NB4 (cell line): ENCODE measurements at regions not wholly inside any gene's neighbourhood (a gene's known extent, or its start where the extent isn't known, plus 50 kb on each side); places are given as distances from the start of the nearest gene placed in this dataset.
"Not testable (repeated sequence)": the region's sequence is repeated elsewhere in the genome, so short reads cannot be mapped to it uniquely, and the experiment has no call there.

Experiments used
- DNase-seq: peaks from one replicate; pipeline ENCODE4 v3.0.0; 2010; ENCODE audit warnings: low read depth
- H3K4me3 ChIP-seq: one replicate; pipeline ENCODE4 v1.5.1; 2011; ENCODE audit warnings: mild to moderate bottlenecking, low read depth, low read length, moderate library complexity
- MYC ChIP-seq: IDR thresholded peaks from 2 replicates; pipeline ENCODE4 v1.6.1; 2011; ENCODE audit warnings: low read depth, low read length
- POLR2A ChIP-seq: IDR thresholded peaks from 2 replicates; pipeline ENCODE4 v1.6.1; 2011; ENCODE audit warnings: mild to moderate bottlenecking; ENCODE audit not compliant: insufficient read length; ENCODE audit errors: extremely low read depth
- TF ChIP-seq, protein P1 (sequence below): IDR thresholded peaks from 2 replicates; pipeline ENCODE4 v1.6.1; 2011; ENCODE audit warnings: low read depth, low read length
- TF ChIP-seq, protein P2 (sequence below): IDR thresholded peaks from one replicate; pipeline ENCODE4 v1.5.1; 2012; ENCODE audit warnings: low read depth, low read length

DNA sequence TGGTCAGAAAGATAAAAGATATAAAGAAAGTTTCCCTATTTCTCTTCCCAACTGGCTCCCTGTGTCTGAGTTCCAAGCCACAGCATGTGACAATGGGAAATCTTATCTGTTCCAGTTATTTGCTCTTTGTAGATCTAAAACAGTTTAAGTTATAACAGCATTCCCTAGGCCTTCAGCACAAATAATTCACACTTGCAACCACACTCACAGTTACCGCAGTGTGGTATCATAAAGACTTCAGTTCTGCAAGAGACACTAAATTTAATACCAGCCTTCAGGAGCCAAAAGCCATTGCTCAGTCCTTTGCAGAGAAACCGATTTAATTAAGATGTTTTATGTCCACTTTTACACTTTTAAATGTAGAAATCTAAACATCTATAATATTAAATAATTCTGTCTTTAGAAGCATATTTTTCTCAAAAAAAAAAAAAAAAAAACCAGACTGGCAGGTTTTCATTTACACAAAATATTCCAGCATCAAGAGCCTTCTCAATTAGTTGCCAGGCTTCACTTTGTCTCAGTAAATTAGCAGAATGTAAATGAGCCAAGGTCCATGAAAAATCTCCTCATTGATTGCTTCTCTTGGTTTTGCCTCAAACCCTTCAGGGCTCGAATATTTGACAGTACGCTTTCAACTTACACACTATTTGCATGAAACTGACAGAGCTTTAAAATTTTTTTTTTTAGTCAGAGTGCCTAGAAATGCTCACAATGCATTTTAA, 300.0 kb upstream of the DDI1 start:
- no peak for DNase-seq
- H3K4me3 ChIP-seq, result no peak overlapping the region
- TF ChIP-seq POLR2A, result no peak
- TF ChIP-seq, protein P1, sequence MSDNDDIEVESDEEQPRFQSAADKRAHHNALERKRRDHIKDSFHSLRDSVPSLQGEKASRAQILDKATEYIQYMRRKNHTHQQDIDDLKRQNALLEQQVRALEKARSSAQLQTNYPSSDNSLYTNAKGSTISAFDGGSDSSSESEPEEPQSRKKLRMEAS, result no peak
- no peak for TF ChIP-seq MYC
- TF ChIP-seq, protein P2, sequence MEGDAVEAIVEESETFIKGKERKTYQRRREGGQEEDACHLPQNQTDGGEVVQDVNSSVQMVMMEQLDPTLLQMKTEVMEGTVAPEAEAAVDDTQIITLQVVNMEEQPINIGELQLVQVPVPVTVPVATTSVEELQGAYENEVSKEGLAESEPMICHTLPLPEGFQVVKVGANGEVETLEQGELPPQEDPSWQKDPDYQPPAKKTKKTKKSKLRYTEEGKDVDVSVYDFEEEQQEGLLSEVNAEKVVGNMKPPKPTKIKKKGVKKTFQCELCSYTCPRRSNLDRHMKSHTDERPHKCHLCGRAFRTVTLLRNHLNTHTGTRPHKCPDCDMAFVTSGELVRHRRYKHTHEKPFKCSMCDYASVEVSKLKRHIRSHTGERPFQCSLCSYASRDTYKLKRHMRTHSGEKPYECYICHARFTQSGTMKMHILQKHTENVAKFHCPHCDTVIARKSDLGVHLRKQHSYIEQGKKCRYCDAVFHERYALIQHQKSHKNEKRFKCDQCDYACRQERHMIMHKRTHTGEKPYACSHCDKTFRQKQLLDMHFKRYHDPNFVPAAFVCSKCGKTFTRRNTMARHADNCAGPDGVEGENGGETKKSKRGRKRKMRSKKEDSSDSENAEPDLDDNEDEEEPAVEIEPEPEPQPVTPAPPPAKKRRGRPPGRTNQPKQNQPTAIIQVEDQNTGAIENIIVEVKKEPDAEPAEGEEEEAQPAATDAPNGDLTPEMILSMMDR, result no peak

DNA sequence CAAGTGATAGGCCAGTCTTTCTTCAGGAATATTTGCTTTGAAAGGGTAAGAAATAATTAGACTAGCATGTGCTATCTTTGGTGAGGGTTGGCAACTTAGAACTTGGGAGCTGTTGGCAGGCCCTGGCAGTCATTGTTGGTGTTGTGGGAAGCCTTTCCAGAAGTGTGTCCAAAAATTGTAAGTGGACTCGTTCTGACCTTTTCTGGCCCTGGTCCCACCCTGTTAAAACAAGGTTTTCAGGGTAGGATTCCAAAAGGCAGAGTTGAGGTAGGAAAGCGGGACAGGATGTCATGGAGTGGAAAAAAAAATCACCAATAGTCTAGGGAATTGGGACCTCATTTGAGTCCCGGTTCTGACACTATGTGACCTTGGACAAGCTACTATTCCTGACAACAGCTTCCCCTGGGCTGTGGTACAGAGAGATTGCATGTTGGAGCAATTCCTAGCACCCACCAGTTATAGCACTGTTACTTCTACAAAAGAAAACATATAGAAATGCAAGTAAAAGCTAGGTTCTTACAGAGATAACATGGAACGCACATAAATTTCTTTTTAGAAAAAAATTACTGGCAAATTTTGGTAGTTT, 299.3 kb upstream of the DDI1 start:
- TF ChIP-seq, protein P1, result no peak
- TF ChIP-seq MYC (no peak), POLR2A (no peak)
- TF ChIP-seq, protein P2, result no peak
- no peak overlapping the region for H3K4me3 ChIP-seq
- no peak for DNase-seq

DNA sequence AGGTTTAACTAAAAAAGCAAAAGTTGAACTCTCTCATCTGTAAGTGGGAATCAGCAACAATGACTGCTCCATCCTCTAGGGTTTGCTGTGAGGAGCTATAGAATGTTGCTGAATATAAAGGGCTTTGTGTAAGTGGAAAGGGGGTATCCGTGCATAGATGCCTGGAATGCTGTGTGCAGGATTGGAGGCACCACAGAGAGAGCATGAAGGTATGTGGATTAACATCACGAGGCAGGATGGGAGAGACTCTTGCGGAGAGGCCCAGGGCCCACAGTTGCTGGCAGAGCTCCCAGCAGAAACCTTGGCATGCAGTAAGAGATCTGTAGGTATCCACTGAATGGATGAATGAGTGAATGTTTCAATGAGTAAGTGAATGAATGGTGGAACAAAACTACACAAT, 298.7 kb upstream of the DDI1 start:
- no peak for DNase-seq
- no peak overlapping the region for H3K4me3 ChIP-seq
- TF ChIP-seq, protein P1, result no peak
- TF ChIP-seq, protein P2, result no peak
- TF ChIP-seq POLR2A (no peak), MYC (no peak)

DNA sequence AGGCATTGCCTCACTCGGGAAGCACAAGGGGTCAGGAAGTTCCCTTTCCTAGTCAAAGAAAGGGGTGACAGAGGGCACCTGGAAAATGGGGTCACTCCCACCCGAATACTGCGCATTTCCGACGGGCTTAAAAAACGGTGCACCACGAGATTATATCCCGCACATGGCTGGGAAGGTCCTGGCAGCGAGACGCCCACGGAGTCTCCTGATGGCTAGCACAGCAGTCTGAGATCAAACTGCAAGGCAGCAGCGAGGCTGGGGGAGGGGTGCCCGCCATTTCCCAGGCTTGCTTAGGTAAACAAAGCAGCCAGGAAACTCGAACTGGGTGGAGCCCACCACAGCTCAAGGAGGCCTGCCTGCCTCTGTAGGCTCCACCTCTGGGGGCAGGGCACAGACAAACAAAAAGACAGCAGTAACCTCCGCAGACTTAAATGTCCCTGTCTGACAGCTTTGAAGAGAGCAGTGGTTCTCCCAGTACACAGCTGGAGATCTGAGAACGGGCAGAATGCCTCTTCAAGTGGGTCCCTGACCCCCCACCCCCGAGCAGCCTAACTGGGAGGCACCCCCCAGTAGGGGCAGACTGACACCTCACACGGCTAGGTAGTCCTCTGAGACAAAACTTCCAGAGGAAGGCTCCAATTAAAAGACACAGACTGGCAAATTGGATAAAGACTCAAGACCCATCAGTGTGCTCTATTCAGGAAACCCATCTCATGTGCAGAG, 297.2 kb upstream of the DDI1 start:
- DNase-seq, H3K4me3 ChIP-seq: not testable (repeated sequence)

DNA sequence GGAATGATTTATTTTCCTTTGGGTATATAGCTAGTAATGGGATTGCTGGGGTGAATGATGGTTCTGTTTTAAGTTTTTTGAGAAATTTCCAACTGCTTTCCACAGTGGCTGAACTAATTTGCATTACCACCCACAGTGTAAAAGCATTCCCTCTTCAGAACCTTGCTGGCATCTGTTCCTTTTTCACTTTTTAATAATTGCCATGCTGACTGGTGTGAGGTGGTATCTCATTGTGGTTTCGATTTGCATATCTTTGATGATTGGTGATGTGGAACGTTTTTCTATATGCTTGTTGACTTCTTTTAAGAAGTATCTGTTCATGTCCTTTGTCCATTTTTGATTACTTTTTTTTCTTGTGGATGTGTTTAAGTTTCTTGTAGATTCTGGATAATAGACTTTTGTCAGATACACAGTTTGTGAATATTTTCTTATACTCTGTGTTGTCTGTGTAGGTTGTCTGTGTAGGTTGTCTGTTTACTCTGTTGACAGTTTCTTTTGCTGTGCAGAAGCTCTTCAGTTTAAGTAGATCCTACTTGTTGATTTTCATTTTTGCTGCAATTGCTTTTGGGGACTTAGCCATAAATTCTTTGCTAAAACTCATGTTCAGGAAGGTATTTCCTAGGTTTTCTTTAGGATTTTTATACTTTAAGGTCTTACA, 291.8 kb upstream of the DDI1 start:
- TF ChIP-seq, protein P1, result no peak
- TF ChIP-seq POLR2A, result no peak
- no peak for DNase-seq
- H3K4me3 ChIP-seq, result no peak overlapping the region

DNA sequence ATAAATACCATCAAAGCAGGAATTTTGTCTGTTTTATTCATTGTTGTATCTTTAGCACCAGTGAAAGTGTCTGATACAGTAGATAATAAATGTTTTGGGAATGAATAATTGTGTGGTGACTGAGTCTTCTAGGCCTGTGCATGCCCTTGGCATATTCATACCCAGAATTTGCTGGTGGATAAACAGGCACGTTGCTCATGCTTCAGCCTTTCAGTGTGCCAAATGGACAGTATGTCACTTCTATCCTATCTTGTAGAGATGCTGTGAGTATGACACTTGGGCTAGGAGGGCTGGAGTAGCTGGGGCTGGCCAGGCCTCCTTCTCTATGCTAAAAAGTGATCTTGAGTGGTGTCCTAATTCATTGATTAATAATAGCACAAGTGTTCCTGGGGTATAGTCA, 287.3 kb upstream of the DDI1 start:
- H3K4me3 ChIP-seq, result no peak overlapping the region
- TF ChIP-seq, protein P2, result no peak
- no peak for TF ChIP-seq MYC
- TF ChIP-seq, protein P1, result no peak
- no peak for TF ChIP-seq POLR2A
- no peak for DNase-seq
